Stimulated activated CD8-positive, alpha-beta memory T cell treated with anti-CD3 and anti-CD28 coated beads, Interleukin-15, amount 100 ng/mL, for 48 hours (primary cell): ENCODE measurements at regions not wholly inside any gene's neighbourhood (a gene's known extent, or its start where the extent isn't known, plus 50 kb on each side); places are given as distances from the start of the nearest gene placed in this dataset.
"Not testable (repeated sequence)": the region's sequence is repeated elsewhere in the genome, so short reads cannot be mapped to it uniquely, and the experiment has no call there.

Experiments used
- DNase-seq, 2 donors: peaks; one replicate each; pipeline ENCODE4 v3.0.0-alpha.2; 2020; ENCODE audit warnings: low read depth in 2 of 2

DNA sequence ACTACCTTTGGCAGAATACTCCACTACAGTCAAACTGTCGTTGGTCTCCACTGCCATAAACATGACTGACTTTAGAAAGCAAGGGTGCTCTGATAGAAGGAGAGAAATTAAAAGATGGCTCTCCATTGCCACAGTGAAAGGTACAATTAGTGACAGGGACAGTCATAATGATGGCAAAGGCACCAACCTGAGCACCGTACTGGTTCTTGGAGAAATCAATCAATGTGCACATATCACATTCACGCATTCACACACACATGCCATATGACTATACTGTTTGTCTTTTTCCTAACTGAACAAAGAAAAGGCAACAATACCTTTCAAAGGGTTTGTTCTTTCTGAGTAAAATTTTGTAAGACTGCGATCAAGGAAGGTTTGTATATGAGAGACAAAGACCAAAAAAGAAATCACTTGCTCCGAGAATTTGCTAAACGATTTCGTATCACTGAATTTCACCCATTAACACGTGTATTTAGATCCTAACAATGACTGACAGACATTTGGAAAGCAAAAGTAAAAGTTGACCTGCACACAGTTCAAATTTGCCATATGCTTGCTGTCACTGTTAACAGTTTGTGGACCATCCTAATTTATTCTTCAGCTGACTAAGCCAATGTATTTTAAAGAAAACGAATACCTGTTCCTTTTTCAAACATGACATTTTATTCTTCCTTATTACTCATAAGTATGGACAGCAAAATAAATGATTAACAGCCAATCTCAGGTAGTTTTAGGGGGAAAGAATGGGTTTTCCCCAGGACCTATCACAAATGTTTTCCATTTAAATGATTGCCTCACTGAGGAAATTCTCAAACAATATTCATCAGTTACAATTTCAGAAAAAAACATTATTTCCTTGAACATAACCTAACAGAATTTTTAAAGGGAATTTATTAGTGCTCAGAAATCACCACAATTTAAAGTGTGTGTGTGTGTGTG, 644.4 kb downstream of the ZEB2 start:
- DNase-seq: no peak

DNA sequence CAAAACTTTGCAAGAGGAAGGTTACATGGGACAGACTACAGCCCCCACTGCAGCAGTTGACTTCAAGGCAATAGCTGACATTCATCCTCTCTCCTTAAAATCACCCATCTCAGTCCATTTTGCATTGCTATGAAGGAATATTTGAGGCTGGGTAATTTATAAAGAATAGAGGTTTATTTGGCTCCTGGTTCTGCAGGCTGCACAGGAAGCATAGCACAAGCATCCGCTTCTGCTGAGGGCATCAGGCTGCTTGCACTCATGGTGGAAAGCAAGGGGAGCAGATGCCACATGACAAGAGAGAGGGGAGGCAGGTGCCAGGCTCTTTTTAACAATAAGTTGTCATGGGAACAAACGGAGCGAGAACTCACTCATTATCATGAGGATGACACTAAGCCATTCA, 646.0 kb downstream of the ZEB2 start:
- no peak for DNase-seq

DNA sequence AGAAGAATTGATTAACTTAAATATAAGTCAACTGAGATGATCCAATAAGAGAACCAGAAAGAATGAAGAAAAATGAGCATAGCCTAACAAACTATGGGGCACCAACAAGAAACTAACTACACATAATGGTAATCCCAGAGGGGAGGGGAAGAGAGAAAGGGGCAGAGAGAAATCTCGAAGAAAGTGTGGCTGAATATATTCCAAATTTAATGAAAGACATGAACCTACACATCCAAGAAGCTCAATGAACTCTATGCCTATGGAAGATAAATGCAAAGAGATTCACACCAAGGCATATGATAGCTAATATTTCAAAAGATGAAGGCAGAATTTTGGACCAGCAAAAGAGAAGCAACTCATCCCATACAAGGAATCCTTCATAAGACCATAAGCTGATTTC, 649.2 kb downstream of the ZEB2 start:
- no peak for DNase-seq

DNA sequence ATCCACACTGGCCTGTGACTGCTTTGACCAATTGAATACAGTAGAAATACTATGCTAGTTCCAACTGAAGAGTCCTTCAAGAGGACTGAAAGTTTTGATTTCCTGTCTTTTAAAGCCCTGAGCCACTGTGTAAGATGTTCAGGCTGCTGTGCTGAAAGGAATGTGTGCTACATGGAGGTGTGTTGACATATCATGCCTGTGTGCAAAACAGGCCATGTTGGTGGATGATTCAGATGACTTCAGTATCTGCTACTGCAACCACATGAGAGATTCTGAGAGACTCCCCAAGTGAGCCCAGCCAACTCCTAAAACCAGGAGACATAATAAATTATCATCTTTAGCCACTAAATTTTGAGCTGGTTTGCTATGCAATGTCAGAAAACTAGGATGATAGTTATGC, 662.9 kb downstream of the ZEB2 start:
- DNase-seq: no peak

DNA sequence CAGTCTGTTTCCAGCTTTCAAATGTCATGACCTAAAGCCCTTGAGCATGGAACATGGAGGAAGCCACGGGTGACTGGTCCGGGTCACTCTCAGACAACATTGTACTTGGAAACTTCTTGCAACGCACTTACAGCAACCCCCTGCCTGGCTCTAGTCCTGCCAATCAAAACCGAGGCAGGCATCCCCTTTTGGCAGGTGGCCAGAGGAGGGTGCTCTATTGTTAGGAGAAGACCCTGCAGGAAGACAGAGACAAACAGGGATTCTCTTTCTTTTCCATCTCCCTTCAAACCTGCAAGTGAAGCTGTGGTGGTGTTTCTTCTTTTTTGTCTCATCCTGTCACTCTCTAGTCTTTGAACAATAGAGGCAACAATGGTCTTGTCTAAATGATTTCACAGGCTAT, 667.2 kb downstream of the ZEB2 start:
- DNase-seq: no peak

DNA sequence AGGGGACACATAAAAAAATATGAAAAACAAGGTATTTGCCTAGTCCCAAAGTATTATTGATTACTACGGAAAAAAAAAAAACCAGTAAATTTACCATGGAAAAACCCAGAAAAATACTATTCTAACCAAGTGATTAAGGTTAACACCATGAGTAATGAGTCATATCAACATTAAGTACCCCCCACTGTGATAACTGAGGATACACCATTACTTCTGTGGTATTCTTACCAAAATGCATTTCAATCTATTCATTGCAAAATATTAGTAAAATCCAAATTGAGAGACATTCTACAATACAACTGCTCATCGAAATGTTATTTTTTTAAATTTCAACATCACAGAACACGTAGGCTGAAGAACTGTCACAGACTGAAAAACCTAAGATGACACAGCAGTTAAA, 669.8 kb downstream of the ZEB2 start:
- DNase-seq: no peak

DNA sequence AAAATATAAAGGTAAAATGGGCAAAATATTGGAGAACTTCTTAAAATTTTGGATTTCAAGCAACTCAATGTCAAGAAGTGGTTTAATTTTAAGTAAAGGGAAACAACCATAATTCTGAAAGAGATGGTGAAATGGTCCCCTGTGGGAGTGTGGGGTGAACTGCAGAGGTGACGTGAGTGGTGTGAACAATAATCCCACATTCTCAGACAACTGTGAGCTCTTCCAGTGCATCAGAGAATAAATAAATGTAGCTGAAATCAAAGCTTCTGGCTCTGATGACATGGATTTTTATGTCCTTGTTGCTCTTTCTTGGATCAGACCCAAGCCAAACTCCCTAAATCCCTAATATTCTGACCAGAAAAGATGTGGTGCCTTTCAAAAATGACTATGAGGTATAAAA, 672.7 kb downstream of the ZEB2 start:
- DNase-seq: no peak

DNA sequence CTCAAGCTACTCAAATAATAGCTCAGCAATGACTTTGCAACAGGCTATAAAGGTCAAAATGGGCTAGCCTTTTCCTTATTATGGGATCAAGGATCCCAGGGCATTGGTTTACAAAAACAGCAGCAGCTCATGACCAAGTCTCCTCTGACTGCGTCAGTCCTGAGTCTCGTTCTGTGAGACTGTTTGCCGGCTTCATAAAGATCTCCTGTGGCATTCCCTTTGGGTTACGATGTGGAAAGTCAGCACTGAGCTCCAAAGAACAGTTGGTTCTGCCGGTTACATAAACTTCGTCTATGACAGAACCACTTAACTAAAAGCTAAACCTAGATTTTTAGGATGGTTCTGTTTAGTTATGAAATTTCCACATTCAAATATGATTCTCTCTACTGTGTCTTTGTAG, 674.9 kb downstream of the ZEB2 start:
- no peak for DNase-seq

DNA sequence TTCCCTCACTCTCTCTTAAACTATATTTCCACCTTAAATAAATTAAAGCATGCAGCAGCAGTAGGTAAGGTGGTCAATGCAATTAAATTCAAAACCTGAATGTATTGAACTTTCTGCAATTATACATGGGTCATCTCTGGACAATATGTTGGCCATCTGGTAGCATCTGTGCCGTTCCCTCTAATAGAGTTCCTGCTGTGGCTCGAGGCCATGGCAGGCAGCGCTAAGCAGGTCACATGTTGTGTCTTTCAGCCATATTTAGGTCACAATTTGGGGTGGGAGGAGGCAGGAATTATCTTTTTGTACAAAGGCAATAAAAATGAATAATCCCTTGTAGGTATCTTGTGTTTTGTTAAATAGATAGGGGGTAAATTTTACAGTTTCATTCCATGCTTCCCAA, 676.2 kb downstream of the ZEB2 start:
- DNase-seq: no peak

DNA sequence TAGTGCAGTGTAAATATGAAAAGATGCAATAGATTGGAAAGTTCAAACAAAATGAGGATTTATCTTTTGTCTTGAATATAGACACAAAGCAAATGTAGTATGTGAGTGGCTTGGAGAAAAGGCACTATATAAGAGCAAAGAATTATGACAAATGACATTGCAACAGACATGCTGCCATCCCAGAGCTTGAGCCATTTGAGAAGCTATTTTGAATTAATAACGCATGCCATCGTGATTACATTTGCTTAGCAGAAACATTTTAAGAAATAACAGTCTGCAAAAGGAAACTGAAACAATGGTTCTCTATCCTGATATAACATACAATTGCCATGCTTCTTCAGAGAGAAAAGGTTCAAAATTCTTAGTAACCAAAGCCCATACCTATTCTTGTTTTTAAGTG, 677.1 kb downstream of the ZEB2 start:
- no peak for DNase-seq

DNA sequence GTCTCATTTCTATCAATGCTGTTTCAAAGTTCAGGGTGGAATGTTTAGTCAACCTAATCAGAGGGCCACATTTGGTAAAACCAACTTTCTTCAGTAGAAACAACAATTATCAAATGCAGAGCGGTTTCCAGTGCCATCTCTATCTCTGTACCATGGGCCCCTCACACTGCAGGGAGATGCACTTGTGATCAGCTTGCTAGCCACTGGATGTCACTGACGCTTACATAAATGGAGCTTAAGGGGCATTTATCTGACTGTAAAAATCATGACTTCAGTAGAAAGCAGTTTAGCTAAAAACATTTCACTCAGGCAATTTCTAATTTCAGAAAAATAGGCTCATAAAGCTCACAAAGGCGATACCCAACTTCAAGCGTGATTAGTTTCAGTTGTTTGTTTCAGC, 678.0 kb downstream of the ZEB2 start:
- DNase-seq: no peak

DNA sequence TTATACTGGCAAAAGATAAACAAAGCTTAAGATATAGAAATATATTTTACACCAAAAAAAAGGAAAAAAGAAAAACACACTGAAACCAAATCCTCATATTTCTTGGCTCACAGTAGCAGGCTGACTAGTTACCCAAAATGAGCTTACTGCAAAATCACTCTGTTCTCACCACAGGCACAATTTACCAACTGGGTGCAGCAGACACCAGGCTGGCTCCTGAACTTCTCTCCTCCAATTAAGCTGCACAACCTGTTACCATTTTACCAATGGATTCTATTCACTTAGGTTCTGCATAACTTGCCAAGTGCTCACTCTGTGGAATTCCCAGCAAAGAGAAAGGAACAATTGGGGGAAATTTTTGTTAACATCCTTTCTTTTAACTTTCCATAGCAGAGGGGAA, 679.3 kb downstream of the ZEB2 start:
- no peak for DNase-seq

DNA sequence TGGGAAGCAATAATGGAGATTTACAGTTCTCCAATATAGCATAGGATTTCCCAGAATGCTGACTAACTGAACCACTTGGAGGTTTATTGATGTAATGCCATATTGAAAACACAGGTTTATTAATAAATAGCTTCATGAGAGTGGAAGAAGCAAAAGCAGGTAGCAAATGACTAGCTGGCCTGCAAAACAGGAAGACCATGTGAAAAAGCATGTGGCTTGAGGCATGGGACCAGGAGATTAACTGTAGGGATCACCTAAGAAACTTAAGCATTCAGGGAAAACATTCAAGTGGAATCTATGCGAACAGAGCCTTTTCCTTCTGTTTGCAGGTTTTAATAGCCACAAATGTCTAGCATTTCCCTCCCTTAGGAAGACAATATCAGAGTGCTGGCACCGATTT, 679.7 kb downstream of the ZEB2 start:
- DNase-seq: no peak

DNA sequence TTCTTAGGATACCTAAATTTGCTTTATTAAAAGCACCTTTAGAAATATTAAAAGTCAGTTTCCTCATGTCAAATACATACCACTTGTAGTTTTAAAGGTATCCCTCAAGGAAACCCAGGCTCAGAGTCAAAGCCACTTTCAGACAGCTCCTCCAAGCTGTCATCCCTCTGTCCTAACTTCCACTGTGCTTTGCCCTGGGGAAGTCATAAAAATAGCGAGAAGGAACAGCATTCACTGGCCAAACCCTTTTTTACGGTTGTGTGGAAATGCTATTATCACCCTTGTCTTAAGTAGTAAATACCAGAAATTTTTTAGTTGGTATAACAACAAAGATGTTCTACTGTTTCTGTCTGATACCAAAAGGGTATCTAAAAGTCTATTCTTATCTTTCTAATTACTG, 680.5 kb downstream of the ZEB2 start:
- no peak for DNase-seq

DNA sequence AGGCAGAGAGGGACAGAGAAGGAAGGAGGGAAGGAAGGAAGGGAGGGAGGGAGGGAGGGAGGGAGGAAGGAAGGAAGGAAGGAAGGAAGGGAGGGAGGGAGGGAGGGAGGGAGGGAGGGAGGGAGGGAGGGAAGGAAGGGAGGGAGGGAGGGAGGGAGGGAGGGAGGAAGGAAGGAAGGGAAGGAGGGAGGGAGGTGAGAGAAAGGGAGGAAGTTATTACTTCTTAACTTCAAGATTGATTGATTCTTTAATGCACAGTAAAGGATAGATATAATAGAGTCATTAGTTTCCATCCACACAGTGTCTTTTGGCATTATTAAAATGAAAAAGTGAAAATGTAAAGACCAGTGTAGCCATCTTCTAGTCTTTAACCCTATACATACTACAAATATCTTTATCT, 682.9 kb downstream of the ZEB2 start:
- DNase-seq: not testable (repeated sequence)

DNA sequence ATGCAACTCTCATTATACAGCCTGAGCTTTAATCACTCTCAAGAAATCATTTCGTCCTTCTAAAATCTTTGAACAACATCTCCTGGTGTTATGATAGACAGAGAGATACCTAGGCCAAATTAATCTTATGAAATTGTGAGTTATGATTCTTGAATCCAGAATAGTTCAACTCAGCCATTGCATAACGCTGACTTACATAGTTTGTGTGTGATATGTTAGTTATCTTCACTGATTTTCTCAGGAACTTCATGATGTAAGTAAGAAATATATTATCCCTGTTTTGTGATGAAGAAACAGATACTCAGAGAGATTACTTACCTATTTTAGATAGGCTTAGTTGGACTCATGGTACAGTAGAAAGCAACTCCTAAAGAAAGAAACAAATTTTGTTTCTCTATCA, 684.4 kb downstream of the ZEB2 start:
- DNase-seq: no peak

DNA sequence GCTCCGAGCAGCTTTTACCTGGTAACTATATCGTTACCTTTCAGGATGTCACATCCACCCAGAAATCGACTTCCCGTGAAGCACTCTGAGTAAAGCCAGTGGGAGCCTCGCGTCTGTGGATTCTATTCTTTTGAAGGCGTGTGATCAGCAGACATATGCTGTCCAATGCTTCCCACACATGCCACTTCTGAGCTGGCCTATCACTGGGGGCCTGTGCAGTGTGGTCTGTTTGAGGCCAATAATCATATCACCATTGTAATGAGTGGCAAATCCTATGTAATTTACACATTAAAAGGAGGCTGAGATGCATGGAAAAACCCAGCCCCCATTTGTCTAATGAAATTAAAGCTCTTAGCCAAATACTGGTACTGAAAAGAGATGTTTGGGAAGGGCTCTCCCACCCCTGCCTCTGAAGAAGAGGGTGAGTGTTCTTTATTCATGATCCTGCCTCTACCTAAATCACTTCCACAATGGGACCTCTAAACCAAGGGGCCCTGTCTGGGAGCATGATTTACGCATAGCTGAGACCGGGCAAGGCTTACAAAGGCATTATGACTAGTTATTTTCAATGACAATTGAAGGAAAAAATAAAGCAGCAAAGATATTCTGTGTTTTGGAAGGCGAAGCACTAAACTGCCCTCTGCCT, 686.8 kb downstream of the ZEB2 start:
- no peak for DNase-seq

DNA sequence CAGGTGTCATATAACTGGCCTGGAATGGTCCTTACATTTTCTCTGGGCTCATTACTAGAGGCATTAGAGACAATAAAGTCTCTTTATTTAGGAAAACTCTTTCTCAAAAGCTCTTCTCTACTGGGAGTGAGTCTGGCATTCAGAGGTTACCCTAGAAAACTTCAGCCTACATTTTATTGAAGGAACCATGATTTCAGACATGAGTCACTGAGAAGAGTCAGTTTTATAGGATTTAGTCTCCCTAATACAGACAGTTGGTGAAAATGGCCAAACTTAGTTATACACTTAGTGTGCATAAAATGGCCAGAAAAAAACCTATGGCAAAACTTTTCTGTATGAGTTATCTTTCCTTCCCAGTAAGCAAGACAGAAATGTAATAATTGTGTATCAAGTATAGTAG, 689.4 kb downstream of the ZEB2 start:
- no peak for DNase-seq

DNA sequence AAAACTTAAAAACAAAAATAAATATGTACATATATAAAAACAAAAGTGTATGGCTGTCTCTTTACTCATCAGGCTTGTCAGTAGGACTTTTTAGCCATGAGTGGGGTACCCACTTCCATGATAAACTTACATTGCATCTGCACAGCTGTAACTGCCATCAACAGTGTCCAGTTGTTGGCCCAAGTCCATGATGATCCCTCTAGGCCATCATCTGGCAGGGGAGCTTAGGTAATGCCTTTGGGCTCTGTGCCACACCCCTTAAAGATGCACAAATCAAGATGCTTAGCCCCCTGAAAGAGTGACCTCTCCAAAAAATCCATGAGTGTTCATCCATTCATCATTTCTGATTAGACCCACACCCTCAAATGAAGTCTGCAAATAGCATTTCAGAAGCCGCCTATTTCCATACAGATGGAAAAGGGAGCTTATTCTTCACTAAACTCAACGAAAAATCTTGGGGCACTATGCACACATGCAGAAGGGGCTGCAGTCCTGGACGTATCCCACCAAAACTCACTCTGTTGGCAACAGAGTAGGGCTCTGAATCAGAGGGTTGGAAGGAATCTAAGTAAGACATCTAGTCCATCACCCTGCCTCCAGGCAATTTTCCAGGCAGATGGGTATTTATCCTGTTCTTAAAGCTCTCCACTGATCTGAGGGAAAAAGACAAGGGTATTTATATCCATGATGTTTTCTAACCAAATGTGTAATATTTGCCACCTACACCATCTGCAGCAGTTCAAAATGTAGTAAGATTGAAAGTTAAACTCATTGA, 691.0 kb downstream of the ZEB2 start:
- no peak for DNase-seq

DNA sequence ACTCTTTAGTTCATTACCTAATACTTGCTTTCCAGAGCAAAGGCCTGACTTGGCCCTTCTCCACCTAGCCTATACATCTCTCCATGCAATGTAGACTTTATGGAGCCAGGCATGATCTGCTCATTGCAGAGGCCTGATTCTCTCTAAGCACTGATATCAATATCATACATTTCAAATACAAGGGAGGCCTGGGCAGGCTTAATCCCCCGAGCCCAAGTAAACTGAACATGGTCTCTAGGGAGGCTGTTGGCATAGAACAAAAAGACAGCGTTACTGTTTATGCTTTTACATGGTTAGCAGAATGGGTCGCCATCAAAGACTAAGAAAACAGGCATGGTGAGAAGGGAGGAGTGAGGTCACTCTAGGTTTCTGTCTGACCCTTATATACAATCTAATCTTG, 695.1 kb downstream of the ZEB2 start:
- no peak for DNase-seq

DNA sequence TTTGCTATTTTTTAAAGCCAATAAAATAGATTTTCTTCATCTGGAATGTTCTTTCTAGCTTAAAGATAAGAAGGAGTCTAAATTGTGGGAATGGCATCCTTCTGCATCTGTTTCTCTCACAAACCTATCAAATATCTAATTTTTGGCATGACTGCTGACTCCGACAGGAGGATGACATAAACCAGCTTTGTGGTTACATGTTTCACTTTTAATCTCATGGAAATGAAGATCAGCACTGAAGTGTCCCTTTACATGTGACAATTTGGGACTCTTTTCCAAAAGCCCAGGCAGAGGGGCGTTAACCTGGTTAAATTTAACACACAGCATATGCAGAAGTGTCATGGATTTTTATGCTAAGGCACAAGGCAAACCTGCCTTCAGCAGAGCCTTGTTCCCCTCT, 694.7 kb downstream of the ARHGAP15 start:
- DNase-seq: no peak

DNA sequence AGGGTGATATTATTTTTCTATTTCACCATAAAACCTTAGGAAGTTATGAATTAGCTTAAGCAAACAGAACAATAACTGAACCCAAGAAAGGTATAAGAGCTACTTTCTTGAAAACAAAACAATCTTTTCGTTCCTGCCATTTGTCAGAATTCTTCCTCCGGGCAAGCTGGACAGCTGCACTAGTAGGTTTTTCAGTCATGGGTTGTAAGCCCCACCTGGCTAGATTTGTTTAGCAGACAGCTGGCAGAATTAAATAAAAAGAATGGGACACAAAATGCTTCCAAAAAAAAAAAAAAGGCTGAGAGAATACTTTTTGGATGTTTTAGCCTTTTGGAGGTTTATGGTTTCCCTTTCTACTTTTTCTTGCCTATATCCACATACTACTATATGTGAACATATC, 694.1 kb downstream of the ARHGAP15 start:
- DNase-seq: no peak

DNA sequence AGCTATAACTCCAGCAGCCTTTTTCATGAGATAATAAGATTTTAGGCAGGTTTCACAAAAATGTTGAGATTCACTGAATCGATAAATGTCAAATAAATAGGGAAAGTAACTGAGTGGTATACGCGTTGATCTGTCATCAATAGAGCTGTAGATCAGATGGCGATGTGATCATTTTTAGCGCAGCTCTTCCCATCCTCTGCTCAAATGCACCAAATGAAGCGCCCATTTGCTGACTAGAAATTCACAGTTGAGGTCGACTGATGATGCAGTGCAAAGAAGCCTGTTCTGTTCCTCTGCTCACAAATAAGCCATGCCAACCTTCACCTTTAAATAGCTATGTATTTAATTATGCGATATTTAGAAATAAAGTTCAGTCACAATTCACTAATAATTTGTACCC, 693.5 kb downstream of the ARHGAP15 start:
- DNase-seq: no peak
